Epithelial cell of esophagus (primary cell): ENCODE measurements at regions not wholly inside any gene's neighbourhood (a gene's known extent, or its start where the extent isn't known, plus 50 kb on each side); places are given as distances from the start of the nearest gene placed in this dataset.

Experiments
- DNase-seq: peaks from one replicate; pipeline ENCODE4 v3.0.0; 2010; ENCODE audit warnings: low read depth
- H3K4me3 ChIP-seq: 2 replicates; pipeline ENCODE4 v1.5.1; 2011; ENCODE audit warnings: mild to moderate bottlenecking, low read length, control low read depth
- CTCF ChIP-seq: IDR thresholded peaks from 2 replicates; pipeline ENCODE4 v1.5.1; 2011; ENCODE audit warnings: low read depth, mild to moderate bottlenecking, low read length, control low read depth, inconsistent platforms; ENCODE audit not compliant: insufficient read depth; ENCODE audit errors: missing control alignments

GRCh38 chr4:11640584-11640983, 211.9 kb upstream of the HS3ST1 start:
- DNase-seq: no peak
- no peak overlapping the region for H3K4me3 ChIP-seq
- TF ChIP-seq CTCF: no peak

- no peak for TF ChIP-seq CTCF
- H3K4me3 ChIP-seq: no peak overlapping the region
- no peak for DNase-seq
Measured at GRCh38 chr4:11636551-11636950, 207.9 kb upstream of the HS3ST1 start.

GRCh38 chr4:11636031-11636430, 207.3 kb upstream of the HS3ST1 start:
- H3K4me3 ChIP-seq: no peak overlapping the region
- TF ChIP-seq CTCF: no peak
- no peak for DNase-seq

- DNase-seq: peak; percentile 95
- TF ChIP-seq CTCF: no peak
- no peak overlapping the region for H3K4me3 ChIP-seq
Measured at GRCh38 chr4:11635342-11635741, 206.6 kb upstream of the HS3ST1 start.

- peak; percentile 41 for TF ChIP-seq CTCF
- DNase-seq: peak; percentile 90
Measured at GRCh38 chr4:11634283-11634682, 205.6 kb upstream of the HS3ST1 start.

GRCh38 chr4:11633430-11633829, 204.7 kb upstream of the HS3ST1 start:
- TF ChIP-seq CTCF: no peak
- DNase-seq: peak; percentile 55

More at GRCh38 chr4:11634283-11634682, 205.6 kb upstream of the HS3ST1 start:
- no peak overlapping the region for H3K4me3 ChIP-seq

GRCh38 chr4:11632483-11632882, 203.8 kb upstream of the HS3ST1 start:
- no peak overlapping the region for H3K4me3 ChIP-seq
- peak; percentile 99 for DNase-seq
- no peak for TF ChIP-seq CTCF

More at GRCh38 chr4:11633430-11633829, 204.7 kb upstream of the HS3ST1 start:
- H3K4me3 ChIP-seq: no peak overlapping the region
